ENCODE measurements at regions not wholly inside any gene's neighbourhood (a gene's known extent, or its start where the extent isn't known, plus 50 kb on each side); places are given as distances from the start of the nearest gene placed in this dataset.

GRCh38 chr2:226158940-226159339 is 640.7 kb downstream of the IRS1 start:
- no peak for DNase-seq (ENCODE audit: low read depth)

- DNase-seq (ENCODE audit: low read depth), result no peak
Measured at GRCh38 chr2:226158229-226158628, 641.4 kb downstream of the IRS1 start.

GRCh38 chr2:226155093-226155875 is 644.3 kb downstream of the IRS1 start:
- DNase-seq (ENCODE audit: low read depth), result no peak

- DNase-seq (ENCODE audit: low read depth), result no peak
Measured at GRCh38 chr2:226154610-226155009, 645.0 kb downstream of the IRS1 start.

GRCh38 chr2:226153553-226153952 is 646.1 kb downstream of the IRS1 start:
- no peak for DNase-seq (ENCODE audit: low read depth)

- no peak for DNase-seq (ENCODE audit: low read depth)
Measured at GRCh38 chr2:226151157-226151556, 648.5 kb downstream of the IRS1 start.

- no peak for DNase-seq (ENCODE audit: low read depth)
Measured at GRCh38 chr2:226143091-226143490, 656.5 kb downstream of the IRS1 start.

GRCh38 chr2:226142463-226142862 is 657.2 kb downstream of the IRS1 start:
- DNase-seq (ENCODE audit: low read depth), result no peak

- DNase-seq (ENCODE audit: low read depth), result no peak
Measured at GRCh38 chr2:226140594-226140993, 659.0 kb downstream of the IRS1 start.

GRCh38 chr2:226139759-226140158 is 659.9 kb downstream of the IRS1 start:
- no peak for DNase-seq (ENCODE audit: low read depth)

- no peak for DNase-seq (ENCODE audit: low read depth)
Measured at GRCh38 chr2:226137201-226137811, 662.3 kb downstream of the IRS1 start.

GRCh38 chr2:226136739-226137138 is 662.9 kb downstream of the IRS1 start:
- no peak for DNase-seq (ENCODE audit: low read depth)

- no peak for DNase-seq (ENCODE audit: low read depth)
Measured at GRCh38 chr2:226135861-226136548, 663.6 kb downstream of the IRS1 start.

GRCh38 chr2:226132323-226133215 is 667.1 kb downstream of the IRS1 start:
- DNase-seq (ENCODE audit: low read depth), result no peak

- no peak for DNase-seq (ENCODE audit: low read depth)
Measured at GRCh38 chr2:226131299-226131784, 668.3 kb downstream of the IRS1 start.

- DNase-seq (ENCODE audit: low read depth), result no peak
Measured at GRCh38 chr2:226130192-226130591, 669.4 kb downstream of the IRS1 start.

GRCh38 chr2:226127682-226128081 is 671.9 kb downstream of the IRS1 start:
- no peak for DNase-seq (ENCODE audit: low read depth)

- no peak for DNase-seq (ENCODE audit: low read depth)
Measured at GRCh38 chr2:226126104-226126503, 673.5 kb downstream of the IRS1 start.

GRCh38 chr2:226125176-226125883 is 674.3 kb downstream of the IRS1 start:
- no peak for DNase-seq (ENCODE audit: low read depth)

- DNase-seq (ENCODE audit: low read depth), result no peak
Measured at GRCh38 chr2:226124548-226125011, 675.0 kb downstream of the IRS1 start.

- DNase-seq (ENCODE audit: low read depth), result no peak
Measured at GRCh38 chr2:226123300-226123699, 676.3 kb downstream of the IRS1 start.

Measured in HS-5 (cell line).